ENCODE measurements at regions not wholly inside any gene's neighbourhood (a gene's known extent, or its start where the extent isn't known, plus 50 kb on each side); places are given as distances from the start of the nearest gene placed in this dataset.

- Histone ChIP-seq H4K20me1 (ENCODE audit: insufficient read depth) (no peaks in the 10 kb centered on the region), H3K27ac (no peak overlapping the region), H3K36me3 (ENCODE audit: insufficient read depth) (no peaks in the 10 kb centered on the region), H3K4me1 (ENCODE audit: low read depth, poor library complexity, severe bottlenecking) (no peaks in the 10 kb centered on the region), H3K4me2 (no peak overlapping the region), H2AFZ (ENCODE audit: low read depth) (no peak overlapping the region), H3K4me3 (IDR thresholded peaks at IDR 0.05; ENCODE audit: insufficient read depth, low read depth, low read length) (no peak overlapping the region), H3K79me2 (ENCODE audit: insufficient read depth, low read depth) (no peaks in the 10 kb centered on the region), H3K9ac (no peak overlapping the region), H3K27me3 (ENCODE audit: insufficient read depth, low read depth) (no peaks in the 10 kb centered on the region)
- no peak for TF ChIP-seq CTCF (conservative IDR thresholded peaks at IDR 0.05; ENCODE audit: low read depth, low read length)
Observed at GRCh38 chr5:3382151-3382550, 213.5 kb upstream of the IRX1 start.

- no peaks in the 10 kb centered on the region for H4K20me1 ChIP-seq (ENCODE audit: insufficient read depth)
Observed at GRCh38 chr5:3381206-3381825, 214.3 kb upstream of the IRX1 start.

GRCh38 chr5:3380689-3381088 is 214.9 kb upstream of the IRX1 start:
- Histone ChIP-seq H3K4me1 (ENCODE audit: low read depth, poor library complexity, severe bottlenecking) (no peaks in the 10 kb centered on the region), H3K79me2 (ENCODE audit: insufficient read depth, low read depth) (no peaks in the 10 kb centered on the region), H3K4me3 (IDR thresholded peaks at IDR 0.05; ENCODE audit: insufficient read depth, low read depth, low read length) (no peak overlapping the region), H3K36me3 (ENCODE audit: insufficient read depth) (no peaks in the 10 kb centered on the region), H3K4me2 (no peak overlapping the region), H4K20me1 (ENCODE audit: insufficient read depth) (no peaks in the 10 kb centered on the region), H3K27ac (no peak overlapping the region), H2AFZ (ENCODE audit: low read depth) (no peak overlapping the region), H3K9ac (no peak overlapping the region), H3K27me3 (ENCODE audit: insufficient read depth, low read depth) (no peaks in the 10 kb centered on the region)
- TF ChIP-seq CTCF (conservative IDR thresholded peaks at IDR 0.05; ENCODE audit: low read depth, low read length), result no peak

More at GRCh38 chr5:3381206-3381825, 214.3 kb upstream of the IRX1 start:
- no peaks in the 10 kb centered on the region for H3K27me3 ChIP-seq (ENCODE audit: insufficient read depth, low read depth)
- H3K27ac ChIP-seq, result no peak overlapping the region
- no peaks in the 10 kb centered on the region for H3K4me1 ChIP-seq (ENCODE audit: low read depth, poor library complexity, severe bottlenecking)
- no peaks in the 10 kb centered on the region for H3K79me2 ChIP-seq (ENCODE audit: insufficient read depth, low read depth)
- H3K4me3 ChIP-seq (IDR thresholded peaks at IDR 0.05; ENCODE audit: insufficient read depth, low read depth, low read length), result no peak overlapping the region
- no peaks in the 10 kb centered on the region for H3K36me3 ChIP-seq (ENCODE audit: insufficient read depth)
- no peak overlapping the region for H2AFZ ChIP-seq (ENCODE audit: low read depth)
- H3K4me2 ChIP-seq, result no peak overlapping the region
- TF ChIP-seq CTCF (conservative IDR thresholded peaks at IDR 0.05; ENCODE audit: low read depth, low read length), result no peak
- H3K9ac ChIP-seq, result no peak overlapping the region

GRCh38 chr5:3377831-3378230 is 217.8 kb upstream of the IRX1 start:
- no peaks in the 10 kb centered on the region for H3K4me1 ChIP-seq (ENCODE audit: low read depth, poor library complexity, severe bottlenecking)
- H3K27ac ChIP-seq, result no peak overlapping the region
- H2AFZ ChIP-seq (ENCODE audit: low read depth), result no peak overlapping the region
- no peak for TF ChIP-seq CTCF (conservative IDR thresholded peaks at IDR 0.05; ENCODE audit: low read depth, low read length)
- no peaks in the 10 kb centered on the region for H3K36me3 ChIP-seq (ENCODE audit: insufficient read depth)
- no peak overlapping the region for H3K4me3 ChIP-seq (IDR thresholded peaks at IDR 0.05; ENCODE audit: insufficient read depth, low read depth, low read length)
- no peak overlapping the region for H3K9ac ChIP-seq
- no peak overlapping the region for H3K4me2 ChIP-seq
- H4K20me1 ChIP-seq (ENCODE audit: insufficient read depth), result no peaks in the 10 kb centered on the region
- no peaks in the 10 kb centered on the region for H3K27me3 ChIP-seq (ENCODE audit: insufficient read depth, low read depth)
- H3K79me2 ChIP-seq (ENCODE audit: insufficient read depth, low read depth), result no peaks in the 10 kb centered on the region

All from KMS-11 (cell line).